ENCODE measurements at regions not wholly inside any gene's neighbourhood (a gene's known extent, or its start where the extent isn't known, plus 50 kb on each side); places are given as distances from the start of the nearest gene placed in this dataset.

- BruUV-seq (replicated peaks) = no TSS peak
- Histone ChIP-seq H3K9me2 (replicated peaks; ENCODE audit: low read length) (no peaks in the 10 kb centered on the region), H3K79me2 (ENCODE audit: low read length) (no peaks in the 10 kb centered on the region), H3K4me1 (ENCODE audit: insufficient read depth, low read length) (no peaks in the 10 kb centered on the region), H3K9me3 (ENCODE audit: low read length) (no peaks in the 10 kb centered on the region), H3K4me3 (ENCODE audit: low read length) (no peak overlapping the region), H3K36me3 (ENCODE audit: low read depth, low read length) (no peaks in the 10 kb centered on the region), H2AFZ (ENCODE audit: low read length) (no peak overlapping the region), H3K27ac (ENCODE audit: low read length) (no peak overlapping the region), H4K20me1 (ENCODE audit: low read length) (no peaks in the 10 kb centered on the region), H3K9ac (ENCODE audit: low read length) (no peak overlapping the region), H3F3A (ENCODE audit: low read length, unreplicated experiment) (no peaks in the 10 kb centered on the region), H3K4me2 (ENCODE audit: low read length) (no peak overlapping the region), H3K27me3 (ENCODE audit: low read length) (no peaks in the 10 kb centered on the region)
- ChIA-PET POLR2A (ENCODE audit: unreplicated experiment) (no interaction called here), CTCF (no interaction called here)
- ATAC-seq (no peak), DNase-seq (no peak)
- intact Hi-C loops (cut with micrococcal nuclease) = no loop called here
- TF ChIP-seq EZH2 (IDR thresholded peaks at IDR 0.05; ENCODE audit: low read length, unreplicated experiment) = no peak
- TF ChIP-seq EZH2phosphoT487 (IDR thresholded peaks at IDR 0.05; ENCODE audit: borderline replicate concordance, low read length) = no peak
- TF ChIP-seq CTCF (conservative IDR thresholded peaks at IDR 0.05; ENCODE audit: low read depth, low read length) = no peak
Observed at GRCh38 chr16:79656553-79657115, 56.1 kb upstream of the MAF start.

- no peaks in the 10 kb centered on the region for H4K20me1 ChIP-seq (ENCODE audit: low read length)
- CTCF ChIA-PET = no interaction called here
- no peak for ATAC-seq
- H3K9me3 ChIP-seq (ENCODE audit: low read length) = no peaks in the 10 kb centered on the region
- H3K36me3 ChIP-seq (ENCODE audit: low read depth, low read length) = no peaks in the 10 kb centered on the region
- H3K4me3 ChIP-seq (ENCODE audit: low read length) = no peak overlapping the region
- no peak overlapping the region for H3K4me2 ChIP-seq (ENCODE audit: low read length)
- no peak overlapping the region for H3K9ac ChIP-seq (ENCODE audit: low read length)
- BruUV-seq (replicated peaks) = no TSS peak
- no peak overlapping the region for H3K27ac ChIP-seq (ENCODE audit: low read length)
- DNase-seq = no peak
- H2AFZ ChIP-seq (ENCODE audit: low read length) = no peak overlapping the region
- no peaks in the 10 kb centered on the region for H3K79me2 ChIP-seq (ENCODE audit: low read length)
- no peaks in the 10 kb centered on the region for H3F3A ChIP-seq (ENCODE audit: low read length, unreplicated experiment)
- intact Hi-C loops (cut with micrococcal nuclease) = no loop called here
- H3K4me1 ChIP-seq (ENCODE audit: insufficient read depth, low read length) = no peaks in the 10 kb centered on the region
- no peaks in the 10 kb centered on the region for H3K27me3 ChIP-seq (ENCODE audit: low read length)
- POLR2A ChIA-PET (ENCODE audit: unreplicated experiment) = no interaction called here
- TF ChIP-seq EZH2phosphoT487 (IDR thresholded peaks at IDR 0.05; ENCODE audit: borderline replicate concordance, low read length) (no peak), EZH2 (IDR thresholded peaks at IDR 0.05; ENCODE audit: low read length, unreplicated experiment) (no peak)
- H3K9me2 ChIP-seq (replicated peaks; ENCODE audit: low read length) = no peaks in the 10 kb centered on the region
Observed at GRCh38 chr16:79653373-79653891, 52.9 kb upstream of the MAF start.

GRCh38 chr16:79651363-79651762 is 50.8 kb upstream of the MAF start:
- BruUV-seq (replicated peaks) = no TSS peak
- Histone ChIP-seq H3F3A (ENCODE audit: low read length, unreplicated experiment) (no peaks in the 10 kb centered on the region), H3K27me3 (ENCODE audit: low read length) (no peaks in the 10 kb centered on the region), H3K4me1 (ENCODE audit: insufficient read depth, low read length) (no peaks in the 10 kb centered on the region), H3K4me2 (ENCODE audit: low read length) (no peak overlapping the region), H3K79me2 (ENCODE audit: low read length) (no peaks in the 10 kb centered on the region), H3K4me3 (ENCODE audit: low read length) (no peak overlapping the region), H4K20me1 (ENCODE audit: low read length) (no peaks in the 10 kb centered on the region), H3K9me3 (ENCODE audit: low read length) (no peaks in the 10 kb centered on the region), H2AFZ (ENCODE audit: low read length) (no peak overlapping the region), H3K9ac (ENCODE audit: low read length) (no peak overlapping the region), H3K36me3 (ENCODE audit: low read depth, low read length) (no peaks in the 10 kb centered on the region), H3K9me2 (replicated peaks; ENCODE audit: low read length) (no peaks in the 10 kb centered on the region), H3K27ac (ENCODE audit: low read length) (no peak overlapping the region)
- ChIA-PET POLR2A (ENCODE audit: unreplicated experiment) (no interaction called here), CTCF (no interaction called here)
- no peak for TF ChIP-seq EZH2phosphoT487 (IDR thresholded peaks at IDR 0.05; ENCODE audit: borderline replicate concordance, low read length)
- intact Hi-C loops (cut with micrococcal nuclease) = no loop called here
- DNase-seq (no peak), ATAC-seq (no peak)

Measured in PC-3 (cell line).